GM18907 (cell line): ENCODE measurements at regions not wholly inside any gene's neighbourhood (a gene's known extent, or its start where the extent isn't known, plus 50 kb on each side); places are given as distances from the start of the nearest gene placed in this dataset.
A peak's percentile ranks its signal among the peaks of the same experiment; 100 is the strongest.

Experiments
- ATAC-seq: cut with Tn5 transposase; IDR thresholded peaks from one replicate; pipeline ENCODE4 v1.9.1; 2021; ENCODE audit warnings: mild to moderate bottlenecking, moderate library complexity; ENCODE audit not compliant: unreplicated experiment

DNA sequence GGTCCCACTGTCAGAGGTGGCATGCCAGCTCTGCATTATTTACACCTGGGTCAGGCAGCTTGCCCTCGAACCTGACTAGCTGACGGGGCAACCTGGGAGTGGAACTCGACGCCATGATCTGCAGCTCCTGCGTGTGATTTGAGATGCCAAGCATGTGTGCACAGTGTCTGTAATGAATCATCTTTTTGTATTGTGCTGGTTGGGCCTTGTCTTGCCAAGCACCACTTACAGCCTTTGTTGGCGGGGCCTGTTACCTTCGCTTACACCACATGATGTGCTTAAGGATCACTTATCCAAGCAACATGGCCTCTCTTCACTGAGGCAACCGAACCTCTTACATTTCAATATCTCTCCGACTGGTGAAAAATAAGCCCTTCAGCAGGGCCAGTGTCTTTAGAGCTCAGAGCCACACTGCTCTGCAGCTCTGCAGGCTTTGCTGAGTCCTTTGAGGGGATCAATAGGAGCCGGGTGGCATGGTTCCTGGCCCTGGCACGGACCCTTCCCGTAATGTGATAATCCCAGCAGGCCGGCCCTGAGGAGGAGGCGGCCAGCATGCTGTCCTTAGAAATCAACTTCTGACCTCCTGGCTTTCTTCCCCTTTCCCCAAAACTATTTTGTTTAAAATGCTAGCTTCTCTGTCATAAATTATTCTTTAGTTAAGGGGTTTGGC lies 297.7 kb upstream of the CD180 start:
- no peak for ATAC-seq

DNA sequence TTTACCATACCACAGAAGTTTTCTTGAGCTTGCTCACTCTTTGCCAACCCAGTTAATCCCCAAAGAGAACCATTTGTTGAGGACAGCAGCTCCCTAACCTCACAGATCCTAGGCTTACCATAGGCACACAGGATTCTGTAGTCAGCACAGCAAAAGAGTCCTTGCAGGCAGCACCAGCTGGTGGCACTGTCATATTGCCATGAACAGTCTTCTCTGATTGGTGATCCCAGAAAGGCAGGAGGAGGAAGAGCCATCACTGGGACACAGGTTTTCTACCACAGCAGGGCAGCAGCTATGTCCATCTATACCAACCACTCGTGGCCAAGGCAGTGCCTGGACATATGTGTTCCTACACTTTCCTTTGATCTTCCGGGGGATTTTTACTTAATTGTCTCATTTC lies 297.1 kb upstream of the CD180 start:
- ATAC-seq: no peak

DNA sequence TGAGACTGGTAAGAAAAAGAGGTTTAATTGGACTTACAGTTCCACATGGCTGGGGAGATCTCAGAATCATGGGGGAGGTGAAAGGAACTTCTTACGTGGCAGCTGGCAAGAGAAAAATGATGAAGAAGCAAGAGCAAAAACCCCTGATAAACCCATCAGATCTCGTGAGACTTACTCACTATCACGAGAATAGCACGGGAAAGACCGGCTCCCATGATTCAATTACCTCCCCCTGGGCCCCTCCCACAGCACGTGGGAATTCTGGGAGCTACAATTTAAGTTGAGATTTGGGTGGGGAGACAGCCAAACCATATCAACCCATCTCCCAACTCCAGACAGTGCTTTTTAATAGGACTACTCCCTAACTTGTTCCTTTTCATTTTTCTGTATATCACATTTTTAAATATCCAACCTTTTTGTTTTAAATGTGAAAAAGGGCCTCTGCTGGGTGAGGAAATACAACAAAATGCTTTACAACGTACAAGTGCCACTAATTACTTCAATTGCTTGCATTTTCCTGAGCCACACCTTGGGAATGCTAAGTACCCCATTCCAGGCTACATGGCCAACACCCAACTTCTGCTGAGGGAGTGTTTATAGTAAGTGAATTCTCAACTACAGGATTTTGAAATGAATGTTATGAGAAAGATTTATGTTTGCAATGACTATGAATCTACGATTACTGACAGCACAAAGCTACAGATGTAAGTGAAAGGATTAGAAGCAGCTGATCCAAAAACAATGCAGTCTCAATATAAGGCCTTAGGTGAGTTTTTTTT lies 294.1 kb upstream of the CD180 start:
- no peak for ATAC-seq

DNA sequence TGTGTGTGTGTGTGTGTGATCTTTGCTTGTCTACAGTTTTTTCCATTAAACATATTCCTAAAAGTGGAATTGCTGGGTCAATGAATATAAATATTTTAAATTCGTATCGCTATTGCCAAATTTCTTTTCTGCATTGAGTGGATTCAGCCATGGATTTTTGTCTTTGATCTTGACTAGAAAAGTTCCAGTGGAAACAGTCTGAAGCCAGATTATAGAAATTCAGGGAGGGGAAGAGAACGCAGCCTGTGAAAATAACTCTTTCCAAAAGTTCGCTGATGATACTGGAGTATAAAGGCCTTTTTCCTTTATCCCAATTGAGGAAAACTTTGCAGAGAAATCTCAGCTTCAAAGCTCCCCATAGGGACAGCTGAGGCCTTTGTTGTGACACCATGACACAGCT lies 292.3 kb upstream of the CD180 start:
- ATAC-seq: no peak

- ATAC-seq: no peak
Observed at GRCh38 chr5:67487862-67488261, 291.3 kb upstream of the CD180 start.

DNA sequence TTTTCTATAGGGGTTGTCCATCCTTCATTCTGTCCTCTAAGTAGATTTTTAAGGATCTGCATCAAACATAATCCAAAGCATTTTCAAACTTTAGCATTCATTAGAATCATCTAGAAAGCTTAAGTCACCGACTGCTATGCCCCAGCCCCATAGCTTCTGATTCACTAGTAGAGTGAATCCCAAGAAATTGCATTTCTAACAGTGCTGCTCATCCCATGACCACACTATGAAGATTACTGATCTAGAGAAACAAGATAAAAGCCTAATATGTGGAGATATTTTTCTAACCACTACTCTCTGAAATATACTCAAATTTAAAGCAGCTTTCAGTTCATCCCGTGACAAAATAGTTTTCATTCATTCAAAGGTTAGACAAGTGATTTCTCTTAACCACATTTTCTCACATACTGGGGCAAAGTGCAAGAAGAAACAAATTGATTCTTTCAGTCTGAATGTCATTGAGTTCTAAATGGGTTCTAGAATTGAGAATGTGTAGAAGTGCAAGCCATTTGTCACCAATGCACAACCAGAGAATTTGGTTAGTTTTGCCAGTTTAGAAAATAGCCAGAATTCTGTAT lies 286.9 kb upstream of the CD180 start:
- ATAC-seq: no peak

DNA sequence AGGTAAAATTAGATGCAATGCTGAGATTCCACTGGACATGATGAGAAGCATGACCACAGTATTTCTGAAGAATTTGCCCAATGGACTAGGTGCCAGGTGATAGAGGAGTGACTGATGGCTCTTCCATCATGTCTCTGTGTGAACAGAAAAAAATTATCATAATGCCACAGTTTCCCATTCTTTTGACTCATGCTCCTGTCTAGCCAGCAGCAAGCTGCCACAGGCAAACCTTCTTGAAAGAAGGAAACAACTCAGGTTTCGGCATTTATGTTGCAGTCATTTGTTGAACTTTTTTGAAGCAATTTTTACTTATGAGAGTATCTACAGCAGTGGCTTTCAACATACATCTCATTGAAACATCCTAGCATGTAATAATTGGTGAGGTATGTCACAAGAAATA lies 284.8 kb upstream of the CD180 start:
- no peak for ATAC-seq

DNA sequence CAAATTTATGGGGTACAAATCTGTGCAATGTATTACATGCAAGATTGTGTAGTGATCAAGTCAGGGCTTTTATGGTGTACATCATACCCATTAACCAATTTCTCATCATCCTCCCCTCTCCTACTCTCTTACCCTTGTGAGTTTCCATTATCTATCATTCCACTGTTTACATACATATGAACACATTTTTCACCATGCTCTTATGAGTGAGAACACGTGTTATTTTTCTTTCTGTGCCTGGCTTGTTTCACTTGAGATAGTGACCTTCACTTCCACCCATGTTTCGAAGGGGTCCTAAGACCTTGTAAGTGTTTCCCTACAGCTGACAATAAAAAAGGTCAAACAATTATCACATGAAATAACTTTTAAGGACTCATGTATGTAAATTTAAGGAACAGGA lies 281.7 kb upstream of the CD180 start:
- ATAC-seq: no peak

DNA sequence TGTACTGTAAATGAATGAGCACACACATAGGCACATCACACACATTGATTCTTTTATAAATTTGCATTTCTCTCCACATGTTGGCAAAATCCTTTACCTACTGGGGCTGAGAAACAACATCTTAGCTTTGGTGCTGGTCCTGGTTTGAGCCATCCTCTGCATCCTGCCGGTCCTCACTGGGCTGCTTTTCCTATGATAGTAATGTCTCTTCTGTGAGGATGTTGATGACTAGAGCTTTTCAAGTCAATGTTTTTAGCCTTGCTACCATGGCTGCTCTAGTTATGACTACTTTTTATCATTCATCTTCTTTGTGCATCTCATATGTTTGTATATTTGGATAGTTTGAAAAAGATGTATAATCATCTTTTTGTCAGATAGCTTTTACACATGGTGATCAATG lies 280.4 kb upstream of the CD180 start:
- no peak for ATAC-seq

DNA sequence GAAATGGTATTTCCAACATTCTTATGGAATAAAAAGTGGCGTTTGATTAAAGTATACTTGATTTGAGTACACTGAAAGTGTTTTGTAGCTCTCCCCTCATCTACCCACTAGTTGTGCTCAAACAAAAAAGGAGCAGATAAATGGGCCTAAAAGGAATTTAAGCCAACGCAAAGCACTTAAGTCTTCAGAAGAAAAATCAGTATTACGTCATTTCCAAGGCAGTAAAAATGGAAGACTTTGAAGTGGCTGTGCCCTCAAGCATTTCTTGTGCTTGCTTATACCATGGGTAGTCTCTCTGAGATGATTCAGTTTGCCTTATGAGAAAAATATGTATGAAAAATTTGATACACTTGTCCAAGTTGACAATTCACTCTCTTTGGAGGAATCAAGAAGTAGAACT lies 279.9 kb upstream of the CD180 start:
- ATAC-seq: no peak

DNA sequence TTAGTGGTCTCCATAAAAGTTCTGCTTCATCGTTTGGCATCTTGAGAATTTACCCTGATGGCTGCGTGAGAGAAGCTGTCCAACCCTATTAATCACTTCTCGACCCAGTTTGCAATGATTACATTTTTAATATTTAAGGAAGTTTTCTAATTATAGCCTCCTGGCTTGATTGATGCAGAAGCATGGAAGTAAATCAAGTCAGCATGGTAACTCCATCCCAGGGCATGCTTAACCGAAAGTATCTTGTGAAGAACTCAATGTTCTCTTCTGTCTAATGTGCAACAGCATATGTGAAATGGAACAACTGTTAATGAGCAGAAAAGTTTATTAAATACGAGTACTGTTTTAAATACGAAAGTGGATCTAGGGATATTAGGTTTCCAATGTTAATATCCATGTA lies 278.9 kb upstream of the CD180 start:
- ATAC-seq: no peak

DNA sequence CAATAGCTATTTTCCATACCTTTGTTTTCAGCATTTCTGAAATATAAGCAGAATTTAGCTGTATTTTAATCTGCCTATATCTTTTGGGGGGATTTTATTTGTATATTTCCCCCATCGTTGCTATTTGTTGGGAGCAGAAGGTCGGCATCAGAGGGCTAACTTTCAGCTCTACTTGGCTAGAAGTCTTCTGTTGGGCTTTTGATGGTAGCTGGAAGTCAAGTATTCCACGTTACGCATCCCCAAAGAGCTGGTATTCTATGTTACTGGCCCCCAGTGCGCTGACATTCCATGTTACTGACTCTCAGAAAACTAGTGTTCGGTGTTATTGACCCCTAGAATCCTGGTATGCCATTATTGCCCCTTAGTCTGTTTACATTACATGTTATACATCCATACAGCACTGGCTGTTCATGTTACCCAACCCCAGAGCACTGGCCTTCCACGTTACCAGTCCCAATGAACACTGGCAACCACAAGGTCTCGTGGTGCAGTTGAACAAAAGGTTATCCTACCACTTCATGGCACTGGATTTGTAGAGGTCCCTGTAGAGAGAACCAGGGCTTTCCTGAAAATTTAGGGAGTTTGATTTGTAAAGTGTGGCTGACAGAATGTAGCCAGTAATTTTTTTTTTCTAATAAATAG lies 278.1 kb upstream of the CD180 start:
- ATAC-seq: no peak

- no peak for ATAC-seq
Observed at GRCh38 chr5:67467110-67467509, 270.5 kb upstream of the CD180 start.

DNA sequence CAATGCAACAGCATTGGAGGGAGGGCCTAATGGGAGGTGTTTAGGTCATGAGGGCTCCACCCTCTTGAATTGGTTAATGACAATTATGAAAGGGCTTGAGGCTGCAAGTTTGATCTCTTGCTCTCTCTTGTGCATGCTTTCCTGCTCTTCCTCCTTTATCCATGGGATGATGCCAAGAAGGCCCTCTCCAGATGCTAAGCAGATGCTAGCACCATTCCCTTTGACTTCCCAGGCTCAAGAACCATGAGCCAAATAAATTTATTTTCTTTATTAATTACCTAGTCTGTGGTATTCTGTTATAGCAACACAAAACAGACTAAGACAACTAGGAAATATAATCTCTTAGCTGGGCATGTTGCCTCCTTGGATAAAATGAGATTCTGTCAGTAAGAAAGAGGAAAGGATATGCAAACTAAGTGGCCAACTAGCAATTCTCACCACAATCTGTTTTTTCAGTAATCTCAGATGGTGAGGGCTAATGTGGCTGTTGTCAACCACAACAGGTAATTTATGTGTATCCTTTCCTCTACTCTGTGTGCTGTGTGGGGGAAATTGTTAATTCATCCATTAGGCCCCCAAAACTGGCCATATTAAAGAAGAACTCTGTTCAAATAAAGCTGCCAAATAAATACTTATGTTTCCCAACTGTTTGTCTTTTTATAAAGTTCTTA lies 269.1 kb upstream of the CD180 start:
- peak; percentile 72 for ATAC-seq

- no peak for ATAC-seq
Observed at GRCh38 chr5:67462147-67462546, 265.5 kb upstream of the CD180 start.

GRCh38 chr5:67459253-67459652 lies 262.7 kb upstream of the CD180 start:
- ATAC-seq: no peak

GRCh38 chr5:67455970-67456369 lies 259.4 kb upstream of the CD180 start:
- no peak for ATAC-seq

GRCh38 chr5:67454957-67455561 lies 258.5 kb upstream of the CD180 start:
- no peak for ATAC-seq

DNA sequence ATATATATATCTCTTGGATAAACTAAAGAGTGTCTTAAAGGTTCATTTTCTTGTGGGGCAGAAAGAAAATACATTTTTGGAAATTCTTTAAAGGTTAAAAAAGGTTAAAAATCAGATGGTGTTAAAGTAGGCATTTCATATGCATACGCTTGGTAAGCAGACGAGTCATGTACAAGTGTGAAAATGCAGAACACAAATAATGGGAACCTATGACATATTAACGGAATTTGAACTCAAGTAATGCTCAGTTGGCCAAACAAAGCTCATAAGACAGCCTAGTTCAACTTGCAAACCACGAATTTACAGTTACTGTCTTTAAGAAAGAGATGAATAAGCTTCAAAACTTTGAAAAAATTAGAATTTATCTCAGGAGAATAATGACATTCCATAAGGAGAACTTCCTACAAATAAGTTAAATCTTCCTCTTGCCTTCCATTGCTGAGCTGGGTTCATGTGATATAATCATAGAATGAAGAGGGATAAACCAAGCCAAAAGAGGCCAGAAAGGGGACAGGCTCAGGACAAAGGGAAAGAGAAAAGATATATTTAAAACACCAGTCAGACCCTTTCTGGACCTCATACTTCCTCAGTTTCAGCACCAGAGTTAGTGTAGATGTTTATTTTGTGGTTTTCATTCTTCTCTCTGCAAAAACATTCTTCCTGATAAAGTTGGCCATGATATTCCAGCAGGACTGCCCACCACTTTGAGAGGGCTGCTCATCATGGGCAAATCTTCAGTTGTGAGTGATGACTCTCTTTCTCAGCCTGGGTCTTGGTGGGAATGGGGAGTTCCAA lies 256.7 kb upstream of the CD180 start:
- ATAC-seq: no peak

DNA sequence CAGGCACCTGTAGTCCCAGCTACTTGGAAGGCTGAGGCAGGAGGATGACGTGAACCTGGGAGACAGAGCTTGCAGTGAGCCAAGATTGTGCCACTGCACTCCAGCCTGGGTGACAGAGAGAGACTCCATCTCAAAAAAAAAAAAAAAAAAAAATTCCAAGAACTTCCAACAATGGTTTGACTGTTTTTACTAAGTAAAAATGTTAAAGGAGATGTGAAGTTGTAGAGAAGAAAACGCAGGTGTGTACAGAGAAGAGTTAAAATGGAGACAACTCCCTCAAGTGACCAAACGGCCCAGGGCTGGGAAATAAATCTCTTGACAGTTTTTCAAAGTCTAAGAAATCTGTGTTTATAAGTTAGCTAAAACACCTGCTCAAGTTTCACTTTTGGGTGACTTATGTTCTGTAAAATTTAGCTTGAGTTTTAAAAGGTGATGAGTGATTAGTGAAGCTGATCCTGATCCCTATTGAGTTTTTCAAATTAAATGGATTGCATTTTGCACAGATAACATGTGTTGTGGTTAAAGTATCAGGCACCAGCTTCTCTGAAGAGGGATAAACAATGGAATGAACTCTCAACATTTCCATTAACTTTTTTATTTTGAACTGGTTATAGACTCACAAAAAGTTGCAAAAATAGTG lies 255.2 kb upstream of the CD180 start:
- no peak for ATAC-seq
